HG03135 (cell line): ENCODE measurements at regions not wholly inside any gene's neighbourhood (a gene's known extent, or its start where the extent isn't known, plus 50 kb on each side); places are given as distances from the start of the nearest gene placed in this dataset.

ENCODE experiments used
- ATAC-seq: cut with Tn5 transposase; IDR thresholded peaks from one replicate; pipeline ENCODE4 v1.9.1; 2021; ENCODE audit warnings: mild to moderate bottlenecking, moderate library complexity; ENCODE audit not compliant: unreplicated experiment

DNA sequence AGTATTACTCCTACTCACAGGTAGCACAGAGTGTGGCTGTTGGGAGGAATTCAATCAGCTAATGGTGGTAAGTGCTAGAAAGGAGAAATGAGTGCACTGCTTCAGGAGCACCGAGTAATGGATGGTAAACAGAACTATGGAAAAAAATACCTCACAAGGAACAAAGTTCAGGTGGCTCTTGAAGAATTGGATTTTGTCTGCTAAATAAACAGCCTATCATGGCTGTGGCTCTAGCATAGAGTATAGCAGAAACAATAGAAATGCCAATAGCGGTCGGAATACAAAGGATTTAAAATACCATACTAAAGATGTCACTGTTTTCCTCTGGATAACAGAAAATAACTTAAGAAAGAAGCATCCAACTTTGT, 482.5 kb downstream of the NUP35 start:
- ATAC-seq: no peak

DNA sequence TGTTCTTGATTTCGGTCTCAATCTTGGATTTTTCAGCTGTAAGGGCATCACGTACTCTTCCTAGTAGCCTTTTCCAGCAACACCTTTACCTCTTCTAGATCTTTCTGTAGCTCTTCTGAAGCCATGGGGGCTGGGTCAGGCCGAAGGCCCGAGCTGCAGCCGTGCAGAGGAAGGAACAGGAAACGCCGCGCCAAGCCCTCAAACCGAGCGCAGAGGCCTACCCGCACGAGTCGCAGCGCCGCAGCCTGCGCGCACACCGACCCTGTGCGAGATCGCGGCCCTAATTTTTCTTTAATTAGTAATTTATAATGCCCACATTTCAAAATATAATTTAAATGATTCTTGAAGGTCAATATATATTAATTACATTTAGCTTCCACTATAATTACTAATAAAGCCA, 483.8 kb downstream of the NUP35 start:
- no peak for ATAC-seq

DNA sequence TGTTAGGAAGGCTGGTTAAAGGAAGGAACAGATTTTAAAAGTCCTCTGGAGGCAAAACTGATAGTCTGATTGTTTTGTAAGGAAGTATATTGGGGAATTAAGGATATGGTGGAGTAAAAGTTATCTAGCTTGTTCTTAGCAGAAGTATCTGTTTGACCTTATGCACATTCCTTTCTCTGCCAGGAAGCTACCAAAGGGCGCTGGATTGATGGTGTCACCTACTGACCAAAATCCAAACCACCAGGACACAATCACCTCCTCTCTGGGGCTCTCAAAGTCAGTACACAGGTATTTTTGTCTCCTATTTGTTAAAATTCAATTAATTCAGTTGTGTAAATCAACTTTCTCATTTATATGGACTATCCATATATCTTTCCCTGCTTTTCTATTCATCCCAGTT, 484.5 kb downstream of the NUP35 start:
- no peak for ATAC-seq

DNA sequence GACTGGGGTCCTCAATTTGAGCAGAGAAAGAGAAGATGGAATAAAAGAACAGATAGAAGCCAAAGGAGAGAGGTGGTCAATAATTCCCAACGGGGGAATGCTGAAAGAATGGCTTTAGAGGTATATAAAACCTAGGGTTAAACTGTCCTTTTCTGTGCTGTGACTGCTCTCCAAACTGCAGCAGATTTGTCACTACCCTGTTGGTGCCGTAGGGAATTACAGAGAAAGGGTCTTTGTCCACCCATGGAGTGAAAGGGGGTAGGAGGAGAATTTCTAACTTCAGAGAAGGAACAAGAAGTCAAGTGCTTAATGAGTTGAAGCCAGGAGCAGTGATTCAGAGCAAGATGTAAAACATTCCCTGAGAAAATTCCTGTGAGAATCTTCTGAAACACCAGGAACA, 486.5 kb downstream of the NUP35 start:
- ATAC-seq: no peak

DNA sequence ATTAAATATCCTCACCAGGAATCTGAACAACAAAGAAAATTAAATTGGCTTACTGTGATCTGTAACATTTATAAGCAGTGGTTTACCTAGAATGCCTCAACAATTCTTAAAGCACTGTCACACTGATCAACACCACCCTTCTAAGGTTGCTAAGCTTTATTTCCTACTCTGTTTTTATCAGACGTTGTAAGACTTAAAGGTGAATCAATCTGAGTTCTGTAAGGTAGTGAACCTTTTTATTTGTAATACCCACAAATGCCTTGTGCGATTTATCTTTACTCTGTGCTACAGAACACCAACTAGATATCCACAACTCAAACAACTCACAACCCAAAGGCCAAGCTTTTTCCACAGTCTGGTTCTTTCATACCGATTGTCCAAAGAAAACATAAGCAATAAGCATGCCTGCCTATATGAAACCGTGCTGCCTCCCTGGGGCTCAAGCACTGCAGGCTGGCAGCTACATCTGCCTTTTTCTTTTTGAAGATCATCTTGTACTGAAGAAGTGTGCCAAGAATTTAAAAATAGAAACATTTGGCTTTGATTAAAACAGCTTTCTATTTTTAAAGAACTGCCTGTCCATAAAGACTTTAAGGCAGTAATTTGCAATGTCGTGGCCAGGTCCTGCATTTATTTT, 490.7 kb downstream of the NUP35 start:
- ATAC-seq: no peak

DNA sequence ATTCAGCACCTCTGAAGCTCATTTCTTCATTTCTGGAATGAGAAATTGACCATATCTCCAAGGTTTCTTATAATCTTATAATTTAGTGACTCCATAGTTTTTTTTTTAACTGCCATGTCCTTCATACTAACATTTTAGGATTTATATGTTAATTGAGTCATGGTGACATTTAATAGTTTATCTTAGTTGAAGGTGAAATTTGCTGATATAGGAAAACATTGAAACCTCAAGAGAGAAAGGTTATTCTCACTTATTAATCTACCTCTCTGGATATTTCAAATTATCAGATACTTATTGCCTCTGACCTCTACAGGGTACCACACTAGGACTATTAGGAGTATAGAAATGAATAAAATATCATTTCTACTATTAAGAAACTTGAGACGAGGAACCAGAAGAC, 499.0 kb downstream of the NUP35 start:
- no peak for ATAC-seq

DNA sequence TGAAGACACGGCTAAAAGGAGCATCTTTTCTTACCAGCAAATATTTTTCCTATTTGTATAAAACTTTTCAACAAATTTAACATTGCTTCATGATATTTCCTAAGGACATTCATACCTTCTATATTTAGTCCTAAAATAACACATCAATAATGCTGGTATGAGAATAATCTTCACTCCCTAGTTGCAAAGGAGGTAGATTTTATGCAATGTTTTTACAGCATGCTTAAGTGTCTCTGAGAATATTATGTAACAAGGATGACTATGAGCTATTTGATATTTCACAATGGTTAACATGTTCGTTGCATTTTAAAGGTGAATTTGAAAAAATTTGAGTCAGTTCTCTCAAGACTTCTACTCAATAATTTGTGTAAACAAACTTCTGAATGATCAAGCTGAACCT, 506.7 kb downstream of the NUP35 start:
- ATAC-seq: no peak

DNA sequence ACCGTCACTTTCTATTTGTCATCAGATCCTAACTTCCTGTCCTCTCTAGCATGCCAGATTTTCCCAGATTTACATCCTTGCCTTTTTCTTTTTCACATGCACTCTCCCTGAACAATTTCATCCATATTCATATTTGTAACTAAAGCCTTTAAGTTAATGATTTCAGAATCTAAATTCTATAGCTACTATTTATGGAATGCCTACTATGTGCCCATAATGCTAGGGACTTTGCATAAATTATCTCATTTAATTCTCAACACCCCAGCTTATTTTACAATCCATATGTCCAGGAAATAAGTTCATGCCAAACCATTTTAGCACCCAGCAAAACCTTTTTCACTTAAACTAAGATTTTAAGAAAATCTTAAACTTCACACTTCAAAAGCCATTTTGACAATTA, 531.9 kb downstream of the NUP35 start:
- no peak for ATAC-seq

DNA sequence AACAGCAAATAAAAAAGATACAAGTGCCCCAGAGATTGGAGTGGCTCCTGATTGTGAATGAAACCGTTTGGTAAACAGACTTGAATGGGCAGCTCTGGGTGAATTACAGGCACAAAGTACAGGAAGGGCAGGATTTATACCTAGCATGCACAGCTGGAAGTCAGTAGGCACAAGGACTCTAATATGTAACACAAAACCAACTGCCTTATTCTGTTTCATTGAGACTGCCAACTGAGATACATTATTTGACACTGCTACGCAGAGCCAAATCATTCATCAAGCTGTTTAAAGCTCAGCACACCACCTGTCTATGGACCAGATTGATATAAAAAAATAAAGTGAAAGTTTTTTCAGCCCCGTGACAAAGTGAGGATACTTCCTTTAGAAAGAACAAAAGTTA, 541.2 kb downstream of the NUP35 start:
- no peak for ATAC-seq

DNA sequence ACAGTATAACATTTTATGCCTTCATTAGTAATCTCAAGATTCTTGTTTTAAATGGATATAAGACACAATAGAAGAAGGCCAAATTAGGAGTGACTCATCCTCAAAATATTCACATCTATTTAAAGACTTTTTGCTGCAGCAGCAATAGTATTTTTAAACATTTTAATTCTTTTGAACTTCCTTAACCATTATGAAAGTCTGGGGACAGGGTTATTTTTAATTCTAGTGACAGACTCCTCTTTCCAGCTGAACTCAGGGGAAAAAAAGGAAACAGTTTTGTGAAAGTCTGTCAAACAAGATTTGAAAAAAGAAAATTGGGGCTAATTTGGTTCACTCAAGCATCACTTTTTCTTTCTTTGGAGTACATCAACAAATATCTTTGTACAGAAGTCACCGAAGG, 541.8 kb downstream of the NUP35 start:
- no peak for ATAC-seq

DNA sequence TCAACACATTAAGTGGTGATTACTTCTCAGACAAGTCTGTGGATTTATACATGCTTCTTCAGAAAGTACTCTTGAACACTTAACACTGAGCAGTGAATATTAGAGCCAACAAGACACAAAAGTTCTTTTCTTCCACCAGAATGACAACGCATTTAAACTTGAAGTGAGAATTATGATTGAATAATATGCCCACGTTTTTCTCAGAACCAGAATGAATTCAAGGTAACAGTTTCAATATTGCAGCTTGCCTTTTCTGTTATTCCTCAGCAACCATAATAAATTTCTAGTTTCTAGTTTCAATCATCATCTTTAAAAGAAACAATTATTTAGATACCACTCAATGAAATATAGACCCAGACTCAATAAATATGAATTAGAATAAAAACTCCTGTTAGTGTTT, 547.0 kb downstream of the NUP35 start:
- no peak for ATAC-seq

DNA sequence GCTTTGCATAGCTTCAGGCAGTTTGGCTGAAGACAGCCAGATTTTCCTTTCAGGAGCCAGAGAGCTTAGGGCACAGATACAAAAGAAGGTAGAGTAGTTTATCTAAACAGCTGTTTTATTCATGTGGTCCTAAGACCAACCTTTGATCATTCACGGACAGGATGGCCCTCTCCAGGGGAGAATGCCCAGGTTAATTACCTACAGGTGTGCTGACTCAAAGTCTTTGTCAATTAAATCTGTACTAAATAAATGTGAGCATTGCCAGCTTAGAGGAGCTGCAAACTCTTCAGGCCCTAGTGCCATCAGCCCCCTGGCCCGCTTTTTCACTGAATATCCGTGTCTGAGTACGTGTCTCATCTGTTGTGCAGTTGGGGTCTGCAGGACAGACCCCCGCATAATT, 554.7 kb downstream of the NUP35 start:
- no peak for ATAC-seq

DNA sequence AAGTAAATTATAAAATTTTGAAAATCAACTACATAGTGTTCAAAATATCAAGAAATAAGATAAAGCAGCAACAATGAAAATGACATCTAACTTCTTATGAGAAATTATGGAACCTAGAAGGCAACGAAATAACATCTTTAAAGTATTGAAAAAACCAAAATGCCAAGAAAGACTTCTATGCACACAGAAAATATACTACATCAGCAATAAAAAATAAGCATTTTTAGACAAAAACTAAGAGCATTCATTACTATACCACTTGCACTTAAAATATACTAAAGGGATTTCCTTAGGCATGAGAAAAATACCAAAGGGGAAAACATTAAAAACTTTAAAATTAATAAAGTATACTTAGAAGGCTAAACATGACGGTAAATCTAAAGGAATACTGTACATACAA, 556.3 kb downstream of the NUP35 start:
- no peak for ATAC-seq

DNA sequence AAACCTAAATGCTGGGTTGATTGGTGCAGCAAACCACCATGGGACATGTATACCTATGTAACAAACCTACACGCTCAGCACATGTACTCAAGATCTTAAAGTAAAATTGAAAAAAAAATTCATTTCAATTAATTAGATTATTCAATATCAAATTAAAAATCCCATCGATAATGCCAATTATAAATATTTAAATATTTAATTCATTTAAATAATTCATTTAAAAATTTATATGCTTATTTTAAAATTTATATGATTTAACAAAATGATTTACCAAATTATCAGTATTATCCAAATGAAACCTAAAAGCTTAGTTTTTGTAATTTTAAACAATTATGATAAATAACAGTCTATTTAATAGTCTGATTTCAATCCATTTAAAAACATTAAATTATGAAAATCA, 560.4 kb downstream of the NUP35 start:
- no peak for ATAC-seq

DNA sequence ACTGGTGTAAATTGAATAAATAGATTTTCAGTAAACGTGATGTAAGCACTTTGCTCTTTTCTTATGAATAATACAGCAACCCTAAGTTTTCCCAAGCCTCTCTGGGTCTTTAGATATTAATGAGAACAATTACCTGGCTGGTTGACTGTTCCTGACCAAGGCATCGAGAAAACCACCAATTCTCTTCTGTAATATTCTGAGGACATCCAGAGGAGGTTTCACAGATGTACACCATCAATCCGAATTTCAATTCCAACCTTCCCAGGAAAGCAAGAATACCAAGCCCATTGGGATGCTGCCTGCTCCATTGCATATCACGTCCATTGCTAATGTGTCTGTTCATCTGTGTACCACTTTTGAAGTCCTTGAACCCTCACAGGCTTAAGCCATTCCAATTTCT, 571.8 kb downstream of the NUP35 start:
- no peak for ATAC-seq

DNA sequence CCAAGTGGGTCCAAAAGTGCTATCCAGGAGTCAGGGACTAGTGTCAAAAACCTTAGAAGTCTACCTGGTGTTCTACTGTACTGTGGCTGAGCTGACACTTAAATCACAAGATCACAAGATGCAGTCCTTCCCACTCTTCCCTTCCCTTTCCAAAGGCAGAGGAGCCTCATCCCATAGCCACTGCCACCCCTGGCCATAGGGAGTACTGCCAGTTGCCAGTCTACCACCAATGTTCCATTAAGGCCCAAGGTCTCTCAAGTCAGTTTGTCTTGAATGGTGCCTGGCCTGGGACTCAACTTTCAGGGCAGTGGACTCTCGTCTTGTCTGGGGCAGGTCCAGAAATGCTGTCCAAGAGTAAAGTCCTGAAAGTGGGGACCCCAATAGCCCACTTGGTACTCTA, 585.6 kb downstream of the NUP35 start:
- no peak for ATAC-seq

DNA sequence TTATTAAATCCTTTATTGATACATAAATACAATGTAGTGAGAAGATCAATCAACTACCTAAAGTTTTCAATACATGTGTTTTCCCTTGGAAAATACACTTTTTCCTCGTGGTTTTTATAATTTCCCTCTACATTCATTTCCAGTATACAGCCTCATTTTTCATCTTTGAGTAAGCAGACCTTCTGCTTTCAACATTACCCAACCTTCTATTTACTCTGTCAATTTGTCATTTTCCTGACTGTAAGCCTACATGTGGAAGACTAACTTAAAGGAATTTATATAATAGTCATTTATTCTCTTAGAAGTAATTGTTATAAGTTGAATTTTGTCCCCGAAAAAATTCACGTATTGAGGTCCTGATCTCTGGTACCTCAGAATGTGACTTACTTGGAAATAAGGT, 594.0 kb downstream of the NUP35 start:
- no peak for ATAC-seq

DNA sequence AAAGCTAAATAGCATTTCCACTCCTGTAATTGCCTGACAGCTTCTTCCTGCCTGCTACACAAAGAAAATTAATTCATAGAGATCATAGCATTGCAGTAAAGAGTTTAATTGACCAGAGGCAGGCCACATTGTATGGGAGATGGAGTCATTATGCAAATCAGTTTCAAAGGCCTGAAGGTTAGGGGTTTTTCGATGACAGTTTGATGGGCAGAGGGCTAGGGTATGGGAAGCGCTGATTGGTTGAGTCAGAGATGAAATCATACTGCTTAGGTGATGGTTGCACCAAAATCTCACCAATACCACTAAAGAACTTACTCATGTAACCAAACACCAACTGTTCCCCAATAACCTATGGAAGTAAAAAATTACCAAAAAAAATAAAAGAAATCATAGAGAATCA, 599.0 kb downstream of the NUP35 start:
- no peak for ATAC-seq

DNA sequence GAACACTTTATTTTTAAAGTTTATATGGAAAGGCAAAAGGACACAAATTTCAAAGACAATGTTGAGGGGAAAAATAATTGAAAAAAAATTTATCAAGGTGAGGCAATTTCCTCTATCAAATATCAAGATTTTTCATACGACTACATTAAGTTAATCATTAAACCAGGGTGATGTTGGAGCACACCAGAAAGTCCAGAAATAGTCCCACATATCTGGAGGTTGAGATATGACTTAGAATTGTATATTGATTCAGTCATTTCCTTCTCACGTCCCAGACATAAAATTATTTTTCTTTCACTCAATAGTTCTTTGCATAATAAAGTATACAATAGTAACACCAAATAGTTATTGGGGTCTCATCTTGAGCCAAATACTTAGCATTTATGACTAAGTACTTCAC, 605.1 kb downstream of the NUP35 start:
- no peak for ATAC-seq

DNA sequence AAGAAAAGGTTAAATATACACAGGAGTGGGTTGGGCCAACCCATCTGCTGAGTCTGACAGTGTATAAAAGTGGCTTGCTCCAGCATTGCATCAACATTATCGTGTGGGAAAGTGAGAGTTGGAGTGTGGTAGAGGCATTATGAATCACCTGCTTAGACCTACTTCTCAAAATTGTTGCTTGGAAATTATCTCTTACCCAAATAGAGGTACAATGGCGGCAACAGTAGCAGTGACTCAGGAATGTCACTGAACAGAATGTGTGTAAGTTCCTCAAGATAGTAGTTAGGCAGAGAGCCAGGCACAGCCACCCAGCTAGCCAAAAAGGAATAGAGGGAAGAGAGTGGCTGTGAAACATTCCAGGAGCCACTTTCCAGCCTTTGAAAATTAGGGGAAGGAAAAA, 616.0 kb downstream of the NUP35 start:
- ATAC-seq: no peak

DNA sequence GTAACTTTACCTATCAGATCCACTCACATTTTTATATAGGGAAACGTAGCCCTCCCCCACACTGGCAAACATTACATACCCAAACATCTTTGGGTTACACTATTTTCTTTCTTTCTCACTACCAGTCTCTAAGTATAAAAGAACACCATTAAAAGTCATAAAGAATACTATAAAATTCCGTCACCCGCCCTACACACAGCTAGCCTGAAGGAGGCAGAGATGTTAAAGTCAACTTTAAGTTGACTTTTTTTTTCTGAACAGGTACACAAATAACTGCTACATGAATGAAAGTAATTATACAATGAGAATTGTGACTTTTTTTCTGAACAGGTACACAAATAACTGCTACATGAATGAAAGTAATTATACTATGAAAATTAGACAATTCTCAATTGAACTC, 628.3 kb downstream of the NUP35 start:
- no peak for ATAC-seq

DNA sequence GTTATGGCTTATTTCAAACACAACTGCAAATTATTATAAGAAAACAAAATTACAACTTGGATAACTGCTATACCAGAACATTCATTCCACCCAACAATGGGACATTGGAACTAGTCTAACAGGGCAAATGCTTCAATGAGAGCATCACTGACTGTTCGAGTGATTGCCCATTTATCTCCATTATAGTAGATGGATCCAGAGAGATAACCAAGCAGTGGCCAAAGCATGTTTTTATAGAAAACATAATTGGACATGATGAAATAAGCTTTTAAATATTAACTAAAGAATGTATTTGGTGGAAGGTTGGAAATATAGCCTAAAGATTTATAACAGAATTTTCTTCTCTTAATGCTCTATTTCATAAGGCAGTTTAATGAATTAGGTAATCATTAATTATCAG, 634.8 kb downstream of the NUP35 start:
- no peak for ATAC-seq

DNA sequence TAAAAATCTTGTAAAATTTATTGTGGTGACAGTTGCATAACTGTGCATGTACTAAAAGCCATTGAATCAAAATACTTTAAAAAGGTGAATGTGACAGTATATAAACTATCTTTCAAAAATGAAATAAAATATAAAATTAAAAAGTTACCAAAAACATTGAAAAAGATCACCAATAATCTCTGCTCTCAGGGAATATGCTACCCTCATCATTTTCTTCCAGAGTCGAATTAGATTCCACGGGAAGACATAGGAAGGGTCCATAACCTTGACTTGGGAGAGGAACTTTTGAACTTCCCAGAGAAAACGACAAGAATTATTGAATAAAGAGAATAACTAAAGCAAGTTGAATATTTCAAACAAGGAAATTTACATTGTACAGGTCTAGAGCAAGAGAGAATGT, 649.5 kb downstream of the NUP35 start:
- no peak for ATAC-seq

DNA sequence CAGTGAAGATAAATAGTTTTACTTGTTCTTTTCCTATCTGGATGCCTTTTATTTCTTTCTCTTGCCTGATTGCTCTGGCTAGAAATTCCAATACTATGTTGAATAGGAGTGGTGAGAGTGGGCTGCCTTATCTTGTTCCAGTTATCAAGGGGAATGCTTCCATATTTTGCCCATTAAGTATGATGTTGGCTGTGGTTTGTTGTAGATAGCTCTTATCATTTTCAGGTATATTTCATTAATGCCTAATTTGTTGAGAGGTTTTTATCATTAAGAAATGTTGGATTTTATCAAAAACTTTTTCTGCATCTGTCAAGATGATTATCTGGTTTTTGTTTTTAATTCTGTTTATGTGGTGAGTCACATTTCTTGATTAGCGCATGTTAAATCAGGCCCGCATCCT, 655.8 kb downstream of the NUP35 start:
- ATAC-seq: no peak
